Inferior parietal cortex (tissue), 1 donor: ENCODE measurements at regions not wholly inside any gene's neighbourhood (a gene's known extent, or its start where the extent isn't known, plus 50 kb on each side); places are given as distances from the start of the nearest gene placed in this dataset.
"Not testable (repeated sequence)": the region's sequence is repeated elsewhere in the genome, so short reads cannot be mapped to it uniquely, and the experiment has no call there.

ENCODE experiments used
- DNase-seq: peaks from one replicate; pipeline ENCODE4 v3.0.0-alpha.2; 2016; ENCODE audit errors: extremely low spot score

- DNase-seq: no peak
These were observed 439.4 kb downstream of the KCNJ18 start for GRCh38 chr17:22131740-22132139.

GRCh38 chr17:22138861-22139469 is 446.6 kb downstream of the KCNJ18 start:
- DNase-seq: no peak

GRCh38 chr17:22142091-22142490 is 449.8 kb downstream of the KCNJ18 start:
- no peak for DNase-seq

GRCh38 chr17:22145605-22146178 is 453.4 kb downstream of the KCNJ18 start:
- DNase-seq: no peak

GRCh38 chr17:22158364-22158763 is 466.0 kb downstream of the KCNJ18 start:
- no peak for DNase-seq

- DNase-seq: no peak
These were observed 469.1 kb downstream of the KCNJ18 start for GRCh38 chr17:22161376-22161775.

- no peak for DNase-seq
These were observed 479.3 kb downstream of the KCNJ18 start for GRCh38 chr17:22171631-22172030.

GRCh38 chr17:22193113-22193512 is 500.8 kb downstream of the KCNJ18 start:
- DNase-seq: no peak

- DNase-seq: not testable (repeated sequence)
These were observed 507.9 kb downstream of the KCNJ18 start for GRCh38 chr17:22200187-22200586.

GRCh38 chr17:22202702-22203101 is 510.4 kb downstream of the KCNJ18 start:
- no peak for DNase-seq

GRCh38 chr17:22203208-22203715 is 510.9 kb downstream of the KCNJ18 start:
- DNase-seq: no peak

- not testable (repeated sequence) for DNase-seq
These were observed 511.8 kb downstream of the KCNJ18 start for GRCh38 chr17:22204076-22204475.

GRCh38 chr17:22210212-22210611 is 517.9 kb downstream of the KCNJ18 start:
- DNase-seq: not testable (repeated sequence)

GRCh38 chr17:22213169-22213568 is 520.8 kb downstream of the KCNJ18 start:
- DNase-seq: not testable (repeated sequence)

- DNase-seq: no peak
These were observed 524.8 kb downstream of the KCNJ18 start for GRCh38 chr17:22217135-22217534.

- DNase-seq: no peak
These were observed 529.0 kb downstream of the KCNJ18 start for GRCh38 chr17:22221344-22221743.

- peak; percentile 26 for DNase-seq
These were observed 534.2 kb downstream of the KCNJ18 start for GRCh38 chr17:22226477-22226876.

- DNase-seq: not testable (repeated sequence)
These were observed 534.6 kb downstream of the KCNJ18 start for GRCh38 chr17:22226932-22227331.

GRCh38 chr17:22227699-22228553 is 535.6 kb downstream of the KCNJ18 start:
- peak; percentile 26 for DNase-seq

GRCh38 chr17:22229821-22230220 is 537.5 kb downstream of the KCNJ18 start:
- not testable (repeated sequence) for DNase-seq

GRCh38 chr17:22233382-22233781 is 541.1 kb downstream of the KCNJ18 start:
- DNase-seq: no peak

GRCh38 chr17:22242472-22242871 is 550.1 kb downstream of the KCNJ18 start:
- DNase-seq: no peak

GRCh38 chr17:22251498-22251897 is 559.2 kb downstream of the KCNJ18 start:
- DNase-seq: no peak
